HepG2 (cell line): ENCODE measurements at regions not wholly inside any gene's neighbourhood (a gene's known extent, or its start where the extent isn't known, plus 50 kb on each side); places are given as distances from the start of the nearest gene placed in this dataset.

Experiments used
- ATAC-seq: fragments of 200-7000 bp; cut with Tn5 transposase; 3 replicates; pipeline ENCODE4 v1.9.1; 2020; ENCODE audit warnings: mild to moderate bottlenecking, moderate library complexity
- BruUV-seq: library from RNA; stranded (reverse); fragments of 400-500 nt; replicated peaks from 2 replicates; lab custom pipeline; 2021; lab: Mats Ljungman, UMichigan
- CTCF ChIA-PET: fragments of 300-600 bp; formaldehyde crosslinking; extraction: SDS; loops from one replicate; lab custom pipeline; 2021; ENCODE audit warnings: low total read pairs, inconsistent platforms, low intra/inter-chr PET ratio; lab: Yijun Ruan, JAX
- POLR2A ChIA-PET: fragments of 350-600 bp; sonication (Branson Sonifier 250); formaldehyde crosslinking; loops from one replicate; lab custom pipeline; 2020; ENCODE audit warnings: antibody characterized with exemption, inconsistent platforms; lab: Yijun Ruan, JAX
- DNase-seq: peaks from one replicate; pipeline ENCODE4 v3.0.0-alpha.2; 2015; ENCODE audit warnings: low spot score
- FAIRE-seq: peaks from 3 replicates; lab custom pipeline; 2011; peaks lifted over from hg19 to GRCh38; lab: Jason Lieb, UNC
- H2AFZ ChIP-seq: one replicate; pipeline ENCODE4 v1.6.1; 2011; ENCODE audit warnings: low read length, inconsistent platforms
- H3K27ac ChIP-seq: fragments of 300-600 bp; 3 replicates; pipeline ENCODE4 v1.8.0; 2011; ENCODE audit warnings: mixed run types, mild to moderate bottlenecking, mixed read lengths, low read length, inconsistent platforms; ENCODE audit not compliant: insufficient read depth; ENCODE audit errors: extremely low read length
- H3K27me3 ChIP-seq, 2 experiments: fragments of 200-600 bp in 1 of 2; 2 replicates in 1 of 2; 3 replicates in 1 of 2; pipeline versions ENCODE4 v1.6.0 to v1.8.0; 2011; ENCODE audit warnings: low read length in 2 of 2, mild to moderate bottlenecking in 2 of 2, moderate library complexity in 2 of 2, inconsistent platforms in 1 of 2; ENCODE audit not compliant: insufficient read depth in 2 of 2, control insufficient read depth in 1 of 2
- H3K36me3 ChIP-seq, 2 experiments: fragments of 200-600 bp in 1 of 2; replicated peaks in 1 of 2; 2 replicates in 1 of 2; 3 replicates in 1 of 2; pipeline versions ENCODE4 v1.5.1 to v1.8.0; 2011; ENCODE audit warnings: low read length in 2 of 2, inconsistent platforms in 1 of 2; ENCODE audit not compliant: insufficient read depth in 2 of 2, control insufficient read depth in 1 of 2
- H3K4me1 ChIP-seq: 2 replicates; pipeline ENCODE4 v1.5.1; 2012; ENCODE audit warnings: low read length, inconsistent platforms; ENCODE audit not compliant: insufficient read depth
- H3K4me2 ChIP-seq: 2 replicates; pipeline ENCODE4 v1.6.0; 2011; ENCODE audit warnings: low read depth, low read length, inconsistent platforms
- H3K4me3 ChIP-seq, 3 experiments: fragments of 200-600 bp in 1 of 3; sonication (generic), shearing (Covaris generic) in 1 of 3; replicated peaks in 1 of 3; 2 replicates each; pipeline ENCODE4 v1.5.1; 2011 to 2016; ENCODE audit warnings: low read length in 3 of 3, inconsistent platforms in 2 of 3, low read depth in 2 of 3, mild to moderate bottlenecking in 2 of 3, control low read depth in 1 of 3, mixed read lengths in 1 of 3; ENCODE audit not compliant: insufficient read depth in 1 of 3
- H3K79me2 ChIP-seq: one replicate; pipeline ENCODE4 v1.6.1; 2011; ENCODE audit warnings: low read length, inconsistent platforms; ENCODE audit not compliant: insufficient read depth
- H3K9ac ChIP-seq: 2 replicates; pipeline ENCODE4 v1.6.0; 2011; ENCODE audit warnings: mild to moderate bottlenecking, low read depth, low read length, inconsistent platforms; ENCODE audit not compliant: insufficient read depth
- H3K9me3 ChIP-seq: 2 replicates; pipeline ENCODE4 v1.5.1; 2012; ENCODE audit warnings: mild to moderate bottlenecking, low read length
- H4K20me1 ChIP-seq: 2 replicates; pipeline ENCODE4 v1.6.0; 2011; ENCODE audit warnings: inconsistent platforms, mild to moderate bottlenecking, low read length, moderate library complexity; ENCODE audit not compliant: insufficient read depth
- AKAP8 ChIP-seq: sonication (generic); formaldehyde crosslinking; IDR thresholded peaks from 2 replicates; pipeline ENCODE4 v1.5.1; 2020; ENCODE audit warnings: mild to moderate bottlenecking, missing genetic modification reagents
- ATM ChIP-seq: fragments of 450-650 bp; IDR thresholded peaks from 2 replicates; pipeline ENCODE4 v1.7.1; 2017; ENCODE audit warnings: mild to moderate bottlenecking, borderline replicate concordance
- ELF1 ChIP-seq: sonication (generic); formaldehyde crosslinking; IDR thresholded peaks from 2 replicates; pipeline ENCODE4 v1.4.0; 2020; ENCODE audit warnings: missing genetic modification reagents
- FOXK1 ChIP-seq: sonication (generic); formaldehyde crosslinking; IDR thresholded peaks from 2 replicates; pipeline ENCODE4 v1.4.0; 2020; ENCODE audit warnings: low read depth, missing genetic modification reagents, borderline replicate concordance
- GLI4 ChIP-seq: sonication (generic); formaldehyde crosslinking; IDR thresholded peaks from 2 replicates; pipeline ENCODE4 v1.5.1; 2020; ENCODE audit warnings: missing genetic modification reagents, mild to moderate bottlenecking, moderate library complexity, borderline replicate concordance
- HNRNPLL ChIP-seq: fragments of 200-400 bp; formaldehyde crosslinking; IDR thresholded peaks from 2 replicates; pipeline ENCODE4 v1.6.1; 2017; ENCODE audit warnings: mild to moderate bottlenecking, low read depth, low read length; ENCODE audit not compliant: poor library complexity, severe bottlenecking
- MEF2D ChIP-seq: sonication (generic); formaldehyde crosslinking; IDR thresholded peaks from 2 replicates; pipeline ENCODE4 v1.5.1; 2020; ENCODE audit warnings: mild to moderate bottlenecking, missing genetic modification reagents
- MTF1 ChIP-seq: sonication (generic); formaldehyde crosslinking; IDR thresholded peaks from 2 replicates; pipeline ENCODE4 v1.5.0; 2020; ENCODE audit warnings: missing genetic modification reagents
- NFYC ChIP-seq: IDR thresholded peaks from 2 replicates; pipeline ENCODE4 v1.6.1; 2016; ENCODE audit warnings: missing genetic modification reagents, missing compliant biosample characterization
- SIN3B ChIP-seq: fragments of 150-350 bp; IDR thresholded peaks from 2 replicates; pipeline ENCODE4 v1.6.1; 2014; ENCODE audit warnings: low read length
- SNAI1 ChIP-seq: sonication (generic); formaldehyde crosslinking; IDR thresholded peaks from 2 replicates; pipeline ENCODE4 v1.5.0; 2020; ENCODE audit warnings: mild to moderate bottlenecking, missing genetic modification reagents, borderline replicate concordance
- ZBTB38 ChIP-seq: sonication (generic); formaldehyde crosslinking; IDR thresholded peaks from 2 replicates; pipeline ENCODE4 v1.5.1; 2020; ENCODE audit warnings: mild to moderate bottlenecking, missing genetic modification reagents
- ZNF12 ChIP-seq: sonication (generic); formaldehyde crosslinking; IDR thresholded peaks from 2 replicates; pipeline ENCODE4 v1.5.0; 2020; ENCODE audit warnings: missing genetic modification reagents
- ZNF180 ChIP-seq: sonication (generic); formaldehyde crosslinking; IDR thresholded peaks from 2 replicates; pipeline ENCODE4 v1.4.0; 2020; ENCODE audit warnings: low read depth, missing genetic modification reagents, borderline replicate concordance
- ZNF230 ChIP-seq: sonication (generic); formaldehyde crosslinking; IDR thresholded peaks from 2 replicates; pipeline ENCODE4 v1.4.0; 2020; ENCODE audit warnings: mild to moderate bottlenecking, missing genetic modification reagents
- ZNF264 ChIP-seq: sonication (generic); formaldehyde crosslinking; IDR thresholded peaks from 2 replicates; pipeline ENCODE4 v1.4.0; 2020; ENCODE audit warnings: missing genetic modification reagents
- ZNF556 ChIP-seq: sonication (generic); formaldehyde crosslinking; IDR thresholded peaks from 2 replicates; pipeline ENCODE4 v1.4.0; 2020; ENCODE audit warnings: mild to moderate bottlenecking, missing genetic modification reagents, borderline replicate concordance
- ZNF572 ChIP-seq: sonication (generic); formaldehyde crosslinking; IDR thresholded peaks from 2 replicates; pipeline ENCODE4 v1.5.1; 2020; ENCODE audit warnings: mild to moderate bottlenecking, missing genetic modification reagents
- ZNF766 ChIP-seq: sonication (generic); formaldehyde crosslinking; IDR thresholded peaks from 2 replicates; pipeline ENCODE4 v1.5.0; 2020; ENCODE audit warnings: missing genetic modification reagents, borderline replicate concordance
- WGBS: methylation state at CpG from one replicate; pipeline ENCODE4 v1.1.6; 2017; ENCODE audit warnings: low lambda C conversion rate; 5-methylcytosine and 5-hydroxymethylcytosine counted together
- in situ Hi-C: cut with HindIII; loops from 2 replicates; pipeline ENCODE4 v1.10.0; 2017; ENCODE audit warnings: low pct_unique_long_range_greater_than_20kb; ENCODE audit not compliant: extremely low pct_ligation_motif_present
- intact Hi-C: fragments of 100-400 bp; cut with micrococcal nuclease; formaldehyde crosslinking; loops from one replicate; pipeline ENCODE4 v1.10.0; 2022; ENCODE audit not compliant: unreplicated experiment
- TF ChIP-seq, protein P1 (sequence below): sonication (generic); formaldehyde crosslinking; conservative IDR thresholded peaks from 2 replicates; pipeline ENCODE4 v1.4.0; 2020; ENCODE audit warnings: missing genetic modification reagents

DNA sequence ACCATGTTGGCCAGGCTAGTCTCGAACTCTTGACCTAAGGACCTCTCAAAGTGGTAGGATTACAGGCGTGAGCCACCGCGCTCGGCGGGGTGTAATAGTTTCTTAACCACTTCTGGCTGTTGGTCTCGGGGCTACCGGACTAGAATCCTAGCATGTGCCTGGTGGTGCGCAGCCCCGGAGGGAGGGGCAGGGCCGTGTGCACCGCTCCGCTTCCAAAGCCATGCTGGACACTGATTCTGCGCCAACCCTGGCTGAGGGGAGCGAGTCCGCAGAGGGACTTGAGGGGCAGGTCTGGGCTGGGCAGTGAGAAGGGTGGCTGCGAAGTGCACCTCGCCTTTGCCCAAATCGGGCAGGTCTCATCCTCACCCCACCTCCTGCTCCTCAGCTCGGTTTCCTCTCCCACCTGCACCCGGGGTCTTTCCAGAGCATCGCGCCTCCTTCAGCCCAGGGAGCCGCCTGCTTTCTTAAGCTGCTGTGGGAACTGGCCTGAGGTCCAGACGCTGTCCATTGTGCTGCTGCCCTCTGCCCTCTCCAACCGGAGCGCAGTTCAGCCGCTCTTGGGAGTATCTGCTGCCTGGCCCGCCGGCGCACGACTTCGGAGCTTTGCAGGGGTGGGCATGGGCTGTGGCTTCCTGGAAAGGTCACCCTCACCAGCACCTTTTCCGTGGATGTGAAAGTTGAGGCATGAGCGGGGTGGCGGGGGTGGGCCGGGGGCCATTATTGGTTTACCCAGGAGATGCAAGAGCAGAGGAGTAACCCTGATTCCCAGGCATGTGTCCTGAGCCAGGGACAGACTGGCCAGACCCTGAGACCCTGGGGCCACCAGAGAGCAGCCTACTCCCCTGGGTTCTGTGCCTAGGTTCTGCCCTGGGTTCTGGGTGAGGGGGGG is 422.6 kb upstream of the NUPR2 start (continued):
- TF ChIP-seq, protein P1, sequence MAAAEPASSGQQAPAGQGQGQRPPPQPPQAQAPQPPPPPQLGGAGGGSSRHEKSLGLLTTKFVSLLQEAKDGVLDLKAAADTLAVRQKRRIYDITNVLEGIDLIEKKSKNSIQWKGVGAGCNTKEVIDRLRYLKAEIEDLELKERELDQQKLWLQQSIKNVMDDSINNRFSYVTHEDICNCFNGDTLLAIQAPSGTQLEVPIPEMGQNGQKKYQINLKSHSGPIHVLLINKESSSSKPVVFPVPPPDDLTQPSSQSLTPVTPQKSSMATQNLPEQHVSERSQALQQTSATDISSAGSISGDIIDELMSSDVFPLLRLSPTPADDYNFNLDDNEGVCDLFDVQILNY (CRISPR knock-in tag): no peak
- TF ChIP-seq ZNF766 (CRISPR knock-in tag) (no peak), ZNF264 (CRISPR knock-in tag) (no peak), MEF2D (no peak), AKAP8 (CRISPR knock-in tag) (no peak), SIN3B (no peak), ZNF230 (CRISPR knock-in tag) (no peak), ZNF12 (CRISPR knock-in tag) (no peak), NFYC (CRISPR knock-in tag) (no peak), FOXK1 (CRISPR knock-in tag) (no peak), GLI4 (CRISPR knock-in tag) (no peak)
- TF ChIP-seq, all 625 proteins: peak for 0

DNA sequence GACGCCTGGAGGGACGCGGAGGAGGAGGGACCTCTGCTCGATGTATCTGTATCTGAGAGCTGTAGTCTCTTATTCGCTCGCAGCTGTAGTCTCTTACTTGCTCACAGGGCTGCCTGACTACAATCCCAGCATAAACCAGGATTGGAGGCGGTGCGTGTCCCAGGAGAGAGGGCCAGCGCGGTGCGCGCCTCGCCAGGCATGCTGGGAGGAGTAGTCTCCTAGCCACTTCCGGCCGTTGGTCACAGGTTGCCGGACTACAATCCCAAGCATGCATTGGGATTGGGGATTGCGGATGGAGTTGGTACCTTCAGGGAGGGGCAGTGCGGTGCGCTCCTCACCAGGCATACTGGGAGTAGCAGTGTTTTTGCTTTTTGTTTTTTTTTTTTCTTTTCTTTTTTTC is 421.7 kb upstream of the NUPR2 start:
- no peaks in the 10 kb centered on the region for H3K4me1 ChIP-seq
- H2AFZ ChIP-seq: no peak overlapping the region
- no peak overlapping the region for H3K27ac ChIP-seq
- intact Hi-C loops: no loop called here
- H3K9ac ChIP-seq: no peak overlapping the region
- WGBS: 84% methylated on average over 3 of the region's 19 CpGs
- no peak for TF ChIP-seq ZBTB38 (CRISPR knock-in tag)
- TF ChIP-seq ZNF556 (CRISPR knock-in tag): no peak
- no peak for TF ChIP-seq SNAI1 (CRISPR knock-in tag)
- TF ChIP-seq ELF1 (CRISPR knock-in tag): no peak
- no peak for TF ChIP-seq ATM
- TF ChIP-seq HNRNPLL: no peak
- no peak for TF ChIP-seq MTF1
- TF ChIP-seq ZNF180 (CRISPR knock-in tag): no peak
- TF ChIP-seq ZNF572 (CRISPR knock-in tag): no peak
- no TSS peak for BruUV-seq
- H3K9me3 ChIP-seq: peaks cover 97% of the 10 kb centered on the region
- no peaks in the 10 kb centered on the region for H3K79me2 ChIP-seq
- no peaks in the 10 kb centered on the region for H3K27me3 ChIP-seq
- no peaks in the 10 kb centered on the region for H3K36me3 ChIP-seq
- DNase-seq (no peak), ATAC-seq (no peak), FAIRE-seq (no peak)
- no peaks in the 10 kb centered on the region for H4K20me1 ChIP-seq
- ChIA-PET CTCF (no interaction called here), POLR2A (no interaction called here)
- no peak overlapping the region for H3K4me2 ChIP-seq
- no peak overlapping the region for H3K4me3 ChIP-seq
- in situ Hi-C loops: no loop called here
